H4 (cell line): ENCODE measurements at regions not wholly inside any gene's neighbourhood (a gene's known extent, or its start where the extent isn't known, plus 50 kb on each side); places are given as distances from the start of the nearest gene placed in this dataset.

Experiments used
- DNase-seq: peaks from one replicate; pipeline ENCODE4 v3.0.0-alpha.2; 2015; ENCODE audit warnings: low spot score

DNA sequence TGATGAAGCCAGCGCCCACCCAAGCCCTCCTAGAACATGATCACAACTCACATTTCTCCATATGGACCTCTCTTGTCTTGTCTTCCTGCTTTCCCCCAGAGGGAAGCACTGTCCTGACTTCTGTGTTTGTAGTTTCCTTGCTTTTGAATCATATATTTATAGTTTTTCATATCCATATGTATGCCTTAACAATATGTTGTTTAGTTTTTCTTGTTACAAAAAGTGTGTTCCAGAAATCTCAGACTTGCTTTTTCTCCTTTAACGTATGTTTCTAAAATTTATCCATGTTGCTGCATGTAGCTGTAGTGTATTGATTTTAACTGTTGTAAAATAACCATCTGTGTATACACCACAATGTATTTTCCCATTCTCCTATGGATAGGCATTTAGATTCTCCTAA is 182.0 kb upstream of the SMIM23 start:
- DNase-seq: no peak

DNA sequence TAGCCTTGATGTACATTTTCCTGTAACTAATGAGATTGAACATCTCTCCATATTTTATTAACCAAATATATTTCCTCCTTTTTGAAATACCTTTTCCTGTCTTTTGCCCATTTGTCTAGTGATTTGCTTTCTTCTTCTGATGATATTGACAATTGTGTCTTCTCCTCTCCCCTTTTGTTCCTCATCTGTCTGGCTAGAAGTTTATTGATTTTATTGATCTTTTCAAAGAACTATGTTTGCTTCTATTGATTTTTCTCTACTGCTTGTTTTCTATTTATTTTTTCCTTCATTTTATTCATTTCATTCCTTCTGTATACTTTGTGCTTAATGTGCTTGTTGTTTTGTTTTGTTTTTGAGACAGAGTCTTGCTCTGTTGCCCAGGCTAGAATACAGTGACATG is 181.4 kb upstream of the SMIM23 start:
- DNase-seq: no peak

DNA sequence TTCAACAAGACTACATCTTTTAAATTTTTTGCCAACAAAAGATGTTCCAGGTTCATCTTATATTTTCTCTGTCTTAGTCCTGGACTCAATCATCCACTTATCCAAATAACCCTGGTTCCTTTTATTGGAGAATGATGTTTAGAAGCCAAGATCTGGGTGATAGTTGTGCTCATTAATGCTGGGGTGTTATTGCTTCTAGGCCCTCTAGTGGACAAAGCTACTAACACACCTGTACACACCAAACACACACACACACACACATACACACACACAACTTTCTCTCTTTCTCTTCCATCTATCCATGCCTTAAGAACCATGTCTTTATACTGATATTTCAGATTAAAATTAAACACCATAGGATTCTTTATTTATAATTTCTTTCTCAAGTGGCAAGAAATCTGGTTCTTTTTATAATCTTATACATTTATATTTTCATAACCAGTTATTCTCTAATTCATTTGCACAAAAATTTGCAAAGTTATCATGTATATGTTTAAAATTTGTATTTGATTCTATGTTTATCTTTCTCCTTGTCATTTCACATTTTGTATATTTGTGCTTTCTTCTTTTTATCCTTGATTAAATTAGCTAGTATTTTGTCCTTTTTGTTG is 179.1 kb upstream of the SMIM23 start:
- no peak for DNase-seq

GRCh38 chr5:171607863-171608262 is 177.8 kb upstream of the SMIM23 start:
- no peak for DNase-seq

DNA sequence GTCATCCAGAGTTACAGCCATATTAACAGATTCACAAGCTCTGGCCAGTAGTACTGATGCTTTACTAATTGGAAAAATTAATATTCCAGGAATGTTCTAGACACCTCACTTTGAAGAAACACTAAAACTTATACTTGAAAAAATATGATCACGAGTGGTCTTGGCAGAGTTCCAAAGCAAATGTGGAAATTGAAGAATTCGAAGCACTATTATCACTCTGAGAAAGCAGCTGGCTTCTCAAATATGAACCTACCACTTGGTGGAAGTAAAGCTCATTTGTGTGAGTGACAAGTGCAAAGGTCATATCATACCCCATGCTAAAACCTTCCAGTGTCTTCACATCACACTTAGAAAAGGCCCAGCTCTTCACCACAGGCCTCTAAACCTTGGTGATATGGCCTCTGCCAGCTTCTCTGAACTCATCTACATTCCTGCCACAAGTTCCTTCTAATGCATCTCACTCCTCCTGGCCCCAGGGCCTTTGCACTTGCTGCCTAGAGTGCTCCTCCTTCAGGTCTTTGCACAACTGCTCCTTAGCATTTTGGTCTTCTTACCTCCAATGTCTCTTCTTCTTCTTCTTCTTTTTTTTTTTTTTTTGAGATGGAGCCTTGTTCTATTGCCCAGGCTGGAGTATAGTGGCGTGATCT is 175.7 kb upstream of the SMIM23 start:
- DNase-seq: no peak

- DNase-seq: no peak
These were observed 174.9 kb upstream of the SMIM23 start for GRCh38 chr5:171610686-171611085.

DNA sequence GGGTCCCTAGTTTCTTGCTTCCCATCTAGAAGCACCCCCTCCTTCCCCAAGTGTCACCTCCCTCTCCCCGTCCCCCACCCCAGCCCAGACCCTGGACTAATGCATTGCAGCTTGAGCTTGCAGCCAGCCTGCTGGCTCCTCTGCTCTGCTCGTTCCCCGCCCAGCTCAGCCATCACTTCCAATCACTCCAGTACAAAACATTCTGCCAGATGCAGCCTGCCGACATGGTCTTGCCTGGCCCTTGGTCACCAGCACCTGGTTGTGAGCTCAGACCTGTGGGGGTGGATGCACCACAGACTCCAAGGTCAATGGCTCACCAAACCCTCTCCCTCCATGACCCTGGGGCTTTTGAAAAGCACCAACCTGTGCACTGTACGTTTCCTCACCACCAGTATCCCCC is 172.9 kb upstream of the SMIM23 start:
- DNase-seq: no peak

- DNase-seq: no peak
These were observed 171.1 kb upstream of the SMIM23 start for GRCh38 chr5:171614511-171614910.

- DNase-seq: no peak
These were observed 170.5 kb upstream of the SMIM23 start for GRCh38 chr5:171614971-171615653.

GRCh38 chr5:171615705-171616640 is 169.6 kb upstream of the SMIM23 start:
- DNase-seq: no peak

- no peak for DNase-seq
These were observed 168.4 kb upstream of the SMIM23 start for GRCh38 chr5:171617266-171617665.

DNA sequence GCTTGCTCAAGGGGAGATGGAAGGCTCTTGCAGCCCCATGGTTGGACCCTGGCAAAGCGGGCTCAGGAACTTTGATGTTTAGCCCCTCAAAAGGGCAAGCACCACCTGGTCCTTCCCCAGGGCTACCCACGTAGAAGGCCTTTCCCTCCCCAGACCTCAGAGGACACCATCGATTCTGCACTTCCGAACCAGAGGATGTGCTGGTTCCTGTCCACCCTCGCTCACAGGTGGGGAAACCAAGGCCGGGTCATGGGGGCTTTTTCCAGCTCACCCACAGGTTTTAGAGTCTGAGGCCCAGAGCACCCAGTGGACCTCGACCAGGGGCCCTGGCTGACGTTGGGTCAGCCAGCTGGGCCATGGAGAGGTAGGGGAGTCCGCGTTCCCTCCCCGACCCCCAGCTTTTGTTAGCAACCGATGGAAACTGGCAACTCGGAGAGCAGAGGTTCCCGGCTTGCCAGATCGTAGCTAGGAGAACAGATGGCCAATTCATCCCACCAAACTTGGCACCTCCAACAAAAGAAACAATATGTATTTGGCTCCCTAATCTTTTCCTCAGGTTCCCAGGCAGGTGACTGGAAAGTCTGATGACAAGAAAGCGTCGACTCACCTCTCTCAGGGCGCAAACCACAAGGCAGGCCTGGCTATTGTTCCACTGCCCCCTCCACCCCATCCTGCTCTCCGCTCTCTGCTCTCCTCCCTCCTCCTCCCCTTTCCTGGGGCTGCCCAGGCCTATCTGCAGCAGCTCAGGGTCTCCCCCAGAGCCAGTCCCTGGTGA is 167.6 kb upstream of the SMIM23 start:
- no peak for DNase-seq

GRCh38 chr5:171619196-171619595 is 166.4 kb upstream of the SMIM23 start:
- DNase-seq: no peak

GRCh38 chr5:171619744-171620143 is 165.9 kb upstream of the SMIM23 start:
- DNase-seq: no peak

DNA sequence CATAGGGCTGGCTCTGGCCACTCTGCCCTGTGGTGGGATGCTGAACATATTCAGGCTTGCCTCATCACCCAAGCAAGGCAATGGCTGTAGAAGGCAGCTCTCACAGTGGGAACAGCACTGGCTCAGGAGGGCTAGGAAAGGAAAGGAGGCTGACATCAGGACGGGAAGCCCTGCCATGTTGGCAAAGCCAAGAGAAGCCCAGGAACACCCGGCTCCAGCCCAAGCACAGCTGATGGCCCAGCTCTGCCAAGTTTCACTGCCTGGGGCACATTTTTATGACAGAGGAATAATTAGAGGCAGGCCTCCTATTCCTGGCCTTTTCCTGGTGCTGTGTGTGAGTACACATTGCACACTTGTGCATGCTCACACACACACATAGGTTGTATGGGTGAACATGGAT is 163.6 kb upstream of the SMIM23 start:
- DNase-seq: no peak

DNA sequence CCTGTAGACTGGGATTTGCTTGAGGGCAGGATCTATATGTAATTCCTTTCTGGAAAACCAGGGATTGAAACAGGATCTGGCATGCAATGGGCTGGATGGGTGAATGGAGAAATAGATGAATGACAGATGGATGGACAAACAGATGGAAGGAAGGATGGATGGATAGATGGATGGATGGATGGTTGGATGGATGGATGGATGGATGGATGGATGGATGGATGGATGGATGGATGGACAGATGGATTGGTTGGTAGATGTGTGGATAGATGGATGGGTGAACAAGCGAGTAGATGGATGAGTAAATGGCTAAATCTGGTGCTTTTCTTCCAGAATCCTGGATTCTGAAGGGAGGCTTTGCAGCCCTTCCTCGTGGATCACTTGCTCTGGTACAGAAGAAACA is 162.5 kb upstream of the SMIM23 start:
- no peak for DNase-seq

- no peak for DNase-seq
These were observed 162.0 kb upstream of the SMIM23 start for GRCh38 chr5:171623551-171624097.

- no peak for DNase-seq
These were observed 161.2 kb upstream of the SMIM23 start for GRCh38 chr5:171624396-171624795.

- no peak for DNase-seq
These were observed 160.0 kb upstream of the SMIM23 start for GRCh38 chr5:171625646-171626045.

GRCh38 chr5:171627936-171628632 is 157.5 kb upstream of the SMIM23 start:
- no peak for DNase-seq

GRCh38 chr5:171628633-171628974 is 157.0 kb upstream of the SMIM23 start:
- no peak for DNase-seq
